GM18907 (cell line): ENCODE measurements at regions not wholly inside any gene's neighbourhood (a gene's known extent, or its start where the extent isn't known, plus 50 kb on each side); places are given as distances from the start of the nearest gene placed in this dataset.

Experiments
- ATAC-seq: cut with Tn5 transposase; IDR thresholded peaks from one replicate; pipeline ENCODE4 v1.9.1; 2021; ENCODE audit warnings: mild to moderate bottlenecking, moderate library complexity; ENCODE audit not compliant: unreplicated experiment

DNA sequence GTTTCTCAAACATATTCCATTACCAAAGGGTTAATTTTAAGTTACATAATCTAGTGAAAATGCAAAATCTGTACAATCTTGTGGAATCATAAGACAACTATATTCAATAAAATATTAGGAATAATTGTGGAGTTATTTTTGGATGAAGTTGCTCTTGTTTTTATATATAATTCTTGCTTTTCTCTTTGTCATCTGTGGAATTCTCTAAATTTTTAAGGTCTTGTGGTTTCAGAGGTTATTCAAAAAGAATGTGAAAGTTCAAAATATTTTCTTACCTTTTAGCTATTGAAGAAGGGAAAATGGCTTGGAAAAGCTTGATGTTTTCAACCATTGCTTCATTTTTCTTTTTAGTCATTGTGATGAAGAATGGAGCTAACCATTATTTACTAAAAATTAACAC, 552.1 kb downstream of the TFEC start:
- no peak for ATAC-seq

DNA sequence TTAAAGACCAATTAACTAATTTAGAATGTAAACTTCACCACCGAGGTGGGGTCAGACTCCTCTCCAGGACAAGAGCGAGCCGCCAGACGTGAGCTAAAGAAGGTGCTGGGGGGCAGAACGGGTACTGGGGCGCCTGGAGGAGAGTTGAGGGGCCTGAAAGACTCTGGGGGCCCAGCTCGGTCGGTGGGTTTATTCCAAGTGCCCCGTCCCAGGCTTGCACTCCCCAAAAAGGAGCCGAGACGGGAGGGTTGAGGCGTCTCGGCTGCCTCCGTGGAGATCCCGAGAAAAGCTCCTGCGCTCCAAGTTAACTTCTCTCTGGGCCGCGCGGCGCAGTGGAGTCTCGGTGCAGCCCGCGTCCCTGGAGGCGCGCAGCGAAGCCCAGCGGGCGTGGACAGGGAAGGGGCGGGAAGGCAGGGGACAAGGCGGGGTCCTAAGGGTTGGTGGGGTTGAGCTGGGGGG, 553.3 kb downstream of the TFEC start:
- no peak for ATAC-seq

- no peak for ATAC-seq
Observed at GRCh38 chr7:115476671-115477181, 553.8 kb downstream of the TFEC start.

GRCh38 chr7:115475761-115476385, 554.0 kb downstream of the MDFIC start:
- ATAC-seq, result peak; percentile 59

GRCh38 chr7:115475206-115475605, 553.3 kb downstream of the MDFIC start:
- ATAC-seq, result no peak

DNA sequence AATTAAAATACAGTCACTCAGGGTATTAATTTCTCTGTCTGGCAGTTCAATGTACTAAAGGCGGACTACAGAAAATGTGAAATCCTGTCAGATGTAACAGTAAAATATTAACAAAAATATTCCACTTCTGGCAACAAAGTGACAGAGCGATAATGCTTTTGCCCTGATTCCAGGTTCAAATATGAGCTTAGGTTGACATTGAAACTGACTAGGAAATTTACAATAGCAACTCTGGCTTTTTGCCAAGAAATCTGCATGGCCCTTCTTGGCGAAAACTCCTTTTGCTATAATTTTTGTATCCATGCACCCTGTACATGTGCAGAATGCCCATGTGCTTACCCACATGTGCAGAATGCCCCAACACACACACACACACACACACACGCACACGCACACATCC, 552.2 kb downstream of the MDFIC start:
- ATAC-seq, result no peak

DNA sequence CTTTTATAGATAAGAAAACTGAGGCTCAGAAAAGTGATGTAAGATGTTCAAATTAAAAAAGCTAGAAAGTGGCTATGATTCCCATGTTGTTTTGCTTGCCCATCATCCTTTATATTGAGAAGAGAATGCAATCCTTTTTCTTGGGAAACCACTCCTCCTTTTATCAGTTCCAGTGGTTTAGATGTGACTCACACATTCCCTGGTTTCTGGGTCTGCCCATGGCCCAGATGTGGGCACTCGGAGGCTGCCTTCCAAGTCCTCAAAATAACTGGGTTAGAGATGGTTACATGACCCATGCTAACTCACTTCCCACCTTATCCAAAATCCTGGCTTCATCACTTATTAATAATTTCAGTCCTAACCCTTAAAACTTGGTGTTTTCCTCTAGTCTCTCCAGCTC, 550.0 kb downstream of the MDFIC start:
- ATAC-seq, result no peak

DNA sequence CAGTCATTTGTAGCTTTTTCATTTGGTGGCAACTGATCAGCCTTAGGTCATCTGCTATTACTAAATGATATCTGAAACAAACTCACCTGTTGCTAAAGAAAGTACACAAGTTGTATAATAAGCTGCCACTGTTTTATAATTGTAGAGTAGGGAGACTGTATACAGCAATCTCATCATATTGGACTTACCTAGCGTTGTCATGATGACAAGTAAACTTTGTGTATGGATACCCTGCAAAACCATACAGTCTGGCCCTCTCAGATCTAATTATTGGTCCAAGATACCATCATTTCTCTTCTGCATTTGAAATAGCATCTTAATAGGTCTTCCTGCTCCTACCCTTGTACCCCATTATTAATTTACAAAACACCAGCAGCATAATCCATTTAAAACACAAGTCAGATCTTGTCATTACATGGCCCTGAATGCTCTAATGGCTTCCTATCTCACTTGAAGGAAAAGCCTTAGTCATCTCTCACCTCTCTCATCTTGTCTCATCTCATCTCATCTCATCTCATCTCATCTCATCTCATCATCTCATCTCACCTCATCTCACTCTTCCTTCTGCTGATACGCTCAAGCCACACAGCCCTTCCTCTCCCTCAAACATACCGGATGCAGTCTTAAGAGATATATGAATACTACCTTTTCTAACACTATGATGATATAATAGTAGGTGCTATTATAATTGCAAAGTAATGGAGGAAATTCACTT, 540.6 kb downstream of the MDFIC start:
- no peak for ATAC-seq

DNA sequence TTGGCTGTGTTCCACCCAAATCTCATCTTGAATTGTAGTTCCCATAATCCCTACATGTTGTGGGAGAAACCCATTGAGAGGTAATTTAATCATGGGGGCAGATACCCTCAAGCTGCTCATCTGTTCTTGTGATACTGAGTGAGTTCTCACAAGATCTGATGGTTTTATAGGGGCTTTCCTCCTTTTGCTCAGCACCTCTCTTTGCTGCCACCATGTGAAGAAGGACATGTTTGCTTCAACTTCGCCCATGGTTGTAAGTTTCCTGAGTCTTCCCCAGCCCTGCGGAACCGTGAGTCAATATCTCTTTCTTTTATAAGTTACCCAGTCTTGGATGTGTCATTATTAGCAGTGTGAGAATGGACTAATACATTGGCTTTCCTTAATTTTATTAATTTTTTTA, 527.8 kb downstream of the MDFIC start:
- ATAC-seq, result no peak

DNA sequence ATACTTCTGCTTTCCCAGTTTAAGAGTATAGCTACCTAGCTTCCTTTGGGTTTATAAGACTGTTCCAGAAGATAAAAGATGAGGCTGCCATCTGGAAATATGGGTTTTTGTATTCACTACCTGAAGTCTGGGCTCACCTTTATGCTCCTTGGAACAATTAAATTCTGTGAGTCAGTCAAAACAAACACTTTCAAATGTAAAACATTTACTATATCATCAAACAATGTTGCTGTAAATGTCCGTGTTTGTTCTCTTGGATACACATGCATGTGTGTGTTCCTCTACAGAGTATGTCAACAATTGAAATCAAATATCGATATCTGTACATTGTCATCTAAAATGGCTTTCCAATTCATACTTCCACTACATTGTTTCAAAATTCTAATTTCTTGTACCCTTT, 525.6 kb downstream of the MDFIC start:
- no peak for ATAC-seq

- no peak for ATAC-seq
Observed at GRCh38 chr7:115441033-115441432, 519.1 kb downstream of the MDFIC start.

DNA sequence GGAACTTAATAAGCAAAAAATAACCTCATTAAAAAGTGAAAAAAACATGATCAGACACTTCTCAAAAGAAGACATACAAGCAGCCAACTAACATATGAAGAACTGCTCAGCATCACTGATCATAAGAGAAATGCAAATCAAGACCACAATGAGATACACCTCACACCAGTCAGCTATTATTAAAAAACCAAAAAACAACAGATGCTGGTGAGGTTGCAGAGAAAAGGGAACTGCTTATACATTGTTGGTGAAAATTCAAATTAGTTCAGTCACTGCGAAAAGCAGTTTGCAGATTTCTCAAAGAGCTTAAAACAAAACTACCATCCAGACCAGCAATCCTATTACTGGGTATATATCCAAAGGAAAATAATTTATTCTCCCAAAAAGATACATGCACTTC, 513.3 kb downstream of the MDFIC start:
- ATAC-seq, result peak; percentile 99

DNA sequence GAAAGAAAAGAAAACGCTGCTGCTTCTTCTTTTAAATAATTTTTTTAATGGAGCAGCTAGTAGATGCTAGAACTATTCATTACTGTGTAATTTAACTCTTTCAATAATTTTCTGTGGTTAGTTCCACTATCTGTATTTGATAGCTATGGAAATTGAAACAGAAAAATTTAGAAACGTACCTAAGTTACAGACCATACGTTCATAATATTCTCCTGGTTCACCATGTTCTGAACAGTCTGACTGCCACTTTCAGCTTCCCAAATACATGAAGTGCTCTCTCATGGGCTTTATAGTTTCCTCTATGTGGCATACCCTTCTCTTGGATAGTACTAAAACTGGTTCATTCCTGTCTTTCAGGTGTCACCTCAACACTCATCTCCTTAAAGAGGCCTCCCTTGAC, 508.0 kb downstream of the MDFIC start:
- no peak for ATAC-seq

- ATAC-seq, result no peak
Observed at GRCh38 chr7:115417662-115418061, 495.8 kb downstream of the MDFIC start.

- ATAC-seq, result peak; percentile 96
Observed at GRCh38 chr7:115410972-115411686, 489.2 kb downstream of the MDFIC start.

GRCh38 chr7:115410434-115410820, 488.5 kb downstream of the MDFIC start:
- ATAC-seq, result peak; percentile 42

DNA sequence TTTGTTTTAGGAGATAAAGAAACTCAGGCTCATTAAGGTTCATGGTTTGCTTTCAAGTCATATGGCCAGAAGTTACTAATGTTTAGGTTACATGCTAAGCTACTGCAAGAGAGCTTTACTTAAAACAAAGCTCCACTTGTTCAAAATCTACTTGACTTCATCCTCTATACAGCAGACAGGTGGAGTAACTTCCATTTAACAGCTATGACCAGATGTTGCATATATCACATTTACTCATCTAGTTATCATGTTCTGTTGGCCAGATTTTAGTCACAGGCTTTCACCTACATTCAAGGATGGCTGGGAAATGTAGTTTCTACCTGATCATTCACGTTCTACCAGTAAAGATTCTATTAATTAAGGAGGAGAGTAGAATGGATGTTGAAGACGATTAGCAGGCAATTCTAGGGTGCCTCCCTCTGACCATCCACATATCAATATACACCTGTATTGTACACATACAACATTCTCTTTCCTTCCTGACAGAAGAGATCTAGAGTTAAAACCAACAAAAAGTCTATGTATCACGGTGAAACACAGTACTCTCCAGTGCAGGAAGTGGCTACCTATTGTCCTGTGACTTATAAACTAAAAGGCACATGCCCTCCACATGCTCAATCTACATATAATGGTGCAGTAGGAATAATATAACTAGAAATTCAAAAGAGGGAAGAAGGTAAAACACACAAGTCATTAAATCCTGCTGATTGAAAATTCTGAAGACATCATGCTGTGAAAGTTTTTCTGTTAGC, 488.0 kb downstream of the MDFIC start:
- no peak for ATAC-seq

DNA sequence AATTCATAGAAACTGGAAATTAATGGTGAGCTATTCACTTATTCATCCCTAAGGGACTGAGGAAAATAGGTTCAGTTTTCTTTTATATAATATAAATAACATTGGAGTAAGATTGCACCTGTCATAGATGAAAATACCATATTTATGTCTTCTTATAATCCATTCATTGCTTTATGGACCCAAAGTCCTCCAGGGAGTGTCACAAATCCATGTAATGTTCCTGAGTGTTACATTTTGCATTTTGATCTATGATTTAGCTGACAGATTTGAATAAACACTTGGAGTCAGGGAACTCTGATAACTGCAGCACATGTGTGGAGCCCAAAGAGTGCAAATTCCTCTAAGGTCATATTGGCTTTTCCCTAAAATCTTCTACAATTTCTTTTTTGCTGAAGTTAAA, 484.3 kb downstream of the MDFIC start:
- no peak for ATAC-seq

GRCh38 chr7:115387137-115387536, 465.2 kb downstream of the MDFIC start:
- ATAC-seq, result no peak

GRCh38 chr7:115379321-115379720, 457.4 kb downstream of the MDFIC start:
- ATAC-seq, result no peak

- ATAC-seq, result peak; percentile 65
Observed at GRCh38 chr7:115368998-115369397, 447.1 kb downstream of the MDFIC start.
